Skeletal muscle cell (primary cell): ENCODE measurements at regions not wholly inside any gene's neighbourhood (a gene's known extent, or its start where the extent isn't known, plus 50 kb on each side); places are given as distances from the start of the nearest gene placed in this dataset.

Experiments used
- DNase-seq: peaks from one replicate; pipeline ENCODE4 v3.0.0-alpha.2; 2010; ENCODE audit warnings: low read depth
- H3K4me3 ChIP-seq: 2 replicates; pipeline ENCODE4 v1.5.1; 2011; ENCODE audit warnings: low read depth, mild to moderate bottlenecking, control low read depth, low read length, moderate library complexity

DNA sequence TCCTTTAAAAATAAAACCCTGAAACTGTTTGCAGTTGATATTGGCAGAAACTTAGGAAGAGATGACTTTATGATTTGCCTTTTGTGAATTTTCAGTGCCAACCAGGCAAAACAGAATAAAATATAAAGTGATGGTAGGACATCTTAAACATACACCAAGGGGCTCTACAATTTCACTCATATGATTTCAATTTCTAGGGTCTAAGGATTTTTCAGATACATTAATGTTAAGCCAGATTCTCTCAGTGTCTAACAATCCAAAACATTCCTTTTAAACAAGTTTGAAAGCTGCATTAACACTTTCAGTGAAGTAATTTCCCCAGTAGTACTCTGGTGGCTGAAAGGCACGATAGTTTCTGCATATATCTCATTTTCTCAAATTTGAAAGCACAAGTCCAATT, 1262.0 kb upstream of the ADGRL3 start:
- H3K4me3 ChIP-seq = no peak overlapping the region
- DNase-seq = no peak

DNA sequence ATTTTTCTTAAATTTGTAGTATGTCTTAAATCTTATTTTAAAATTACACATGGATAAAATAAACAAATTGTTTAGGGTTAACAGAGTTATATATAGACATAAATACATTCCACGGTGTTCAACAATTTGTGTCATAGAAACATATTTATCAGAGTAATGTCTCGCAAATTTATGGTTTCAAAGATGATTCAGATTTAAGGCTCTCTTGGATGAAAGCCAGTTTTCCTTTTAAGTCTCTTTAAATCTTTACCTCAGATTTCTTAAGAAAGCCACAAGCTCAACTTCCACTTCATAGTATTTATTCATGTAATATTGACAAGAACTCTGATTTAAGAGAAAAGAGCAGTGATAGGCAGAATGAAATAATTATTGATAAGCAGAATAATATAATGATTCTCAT, 1254.8 kb upstream of the ADGRL3 start:
- H3K4me3 ChIP-seq = no peak overlapping the region
- no peak for DNase-seq

DNA sequence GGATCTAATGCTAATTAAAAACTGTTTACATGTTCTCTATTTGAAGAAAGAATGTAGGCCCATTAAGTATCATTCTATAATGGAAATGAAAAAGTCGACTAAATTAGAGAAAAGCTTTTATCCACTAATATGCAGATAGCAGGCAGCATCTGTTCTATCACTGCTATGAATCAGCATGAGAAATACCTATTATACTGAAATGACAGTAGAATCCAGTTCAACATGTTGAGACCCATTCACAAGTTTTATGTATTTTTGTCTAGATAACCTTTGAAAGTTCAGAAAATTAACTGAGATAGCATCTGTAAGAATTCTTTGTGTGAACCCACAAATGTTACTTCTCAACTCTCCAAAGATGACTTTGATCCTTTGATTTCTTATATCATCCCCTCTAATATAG, 1254.4 kb upstream of the ADGRL3 start:
- no peak overlapping the region for H3K4me3 ChIP-seq
- no peak for DNase-seq

DNA sequence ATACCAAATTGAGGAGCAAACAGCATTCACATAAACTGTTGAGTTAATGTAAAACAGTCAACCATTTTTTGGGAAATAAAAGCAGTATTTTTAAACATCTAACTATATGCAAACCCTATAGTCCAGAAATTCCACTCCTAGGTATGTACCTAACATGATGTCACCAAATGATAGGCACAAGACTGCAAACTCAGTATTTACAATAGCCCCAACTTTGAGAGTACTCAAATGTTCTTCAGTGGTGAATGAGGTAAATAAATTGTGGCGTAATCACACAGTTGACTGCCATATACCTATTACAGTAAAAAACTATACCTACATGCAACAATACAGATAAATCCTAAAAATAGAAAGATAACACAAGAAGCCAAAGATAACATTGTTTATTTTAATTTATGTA, 1243.8 kb upstream of the ADGRL3 start:
- no peak overlapping the region for H3K4me3 ChIP-seq
- no peak for DNase-seq

DNA sequence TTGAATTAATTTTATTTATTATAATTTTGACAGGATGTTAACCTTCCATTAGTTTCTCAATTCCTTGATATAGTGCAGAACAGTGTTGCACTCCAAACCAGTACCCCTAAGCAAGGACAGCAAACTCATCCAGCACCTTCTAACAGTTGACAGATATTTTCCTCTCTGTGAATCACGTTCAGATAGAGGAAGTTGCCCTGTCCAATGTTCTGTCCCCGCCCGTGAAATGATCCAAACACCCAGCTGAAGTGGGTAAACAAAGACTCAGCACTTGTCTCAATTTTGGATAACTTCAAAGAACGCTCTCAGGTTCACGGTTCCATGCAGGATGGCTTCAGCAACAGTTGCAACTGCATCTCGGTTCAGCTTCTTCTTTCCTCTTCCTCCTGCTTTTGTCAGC, 1240.0 kb upstream of the ADGRL3 start:
- no peak for DNase-seq
- H3K4me3 ChIP-seq = no peak overlapping the region

DNA sequence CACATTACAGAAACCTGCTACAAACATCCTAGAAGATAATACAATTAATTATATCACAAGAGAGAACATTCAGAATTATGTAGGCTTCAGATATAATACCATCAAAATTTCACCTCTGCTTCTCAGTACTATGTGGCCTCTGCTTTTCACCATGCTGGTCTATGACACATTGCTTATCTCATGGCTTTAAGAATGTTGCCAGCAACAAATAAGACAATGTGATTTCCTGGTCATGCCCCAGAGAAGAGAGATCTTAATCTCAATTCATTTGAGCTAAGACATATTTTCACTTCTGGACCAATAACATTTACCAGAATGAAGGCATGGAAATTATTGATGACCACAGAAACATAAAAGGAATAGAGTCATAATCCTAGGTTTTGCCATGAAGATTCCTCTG, 1233.4 kb upstream of the ADGRL3 start:
- DNase-seq = no peak
- no peak overlapping the region for H3K4me3 ChIP-seq

DNA sequence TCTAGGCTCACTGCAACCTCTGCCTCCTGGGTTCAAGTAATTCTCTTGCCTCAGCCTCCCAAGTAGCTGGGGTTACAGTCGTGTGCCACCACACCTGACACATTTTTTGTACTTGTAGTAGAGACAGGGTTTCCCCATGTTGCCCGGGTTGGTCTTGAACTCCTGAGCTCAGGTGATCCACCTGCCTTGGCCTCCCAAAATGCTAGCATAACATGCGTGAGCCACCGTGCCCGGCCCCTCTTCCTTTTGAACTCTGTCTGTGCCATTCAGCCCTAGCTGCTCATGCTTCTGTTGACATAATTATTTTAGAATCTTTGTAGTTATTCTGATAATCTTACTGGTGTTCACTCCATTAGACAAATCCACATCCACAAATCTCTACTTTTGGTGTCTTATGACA, 1231.3 kb upstream of the ADGRL3 start:
- no peak for DNase-seq
- no peak overlapping the region for H3K4me3 ChIP-seq

DNA sequence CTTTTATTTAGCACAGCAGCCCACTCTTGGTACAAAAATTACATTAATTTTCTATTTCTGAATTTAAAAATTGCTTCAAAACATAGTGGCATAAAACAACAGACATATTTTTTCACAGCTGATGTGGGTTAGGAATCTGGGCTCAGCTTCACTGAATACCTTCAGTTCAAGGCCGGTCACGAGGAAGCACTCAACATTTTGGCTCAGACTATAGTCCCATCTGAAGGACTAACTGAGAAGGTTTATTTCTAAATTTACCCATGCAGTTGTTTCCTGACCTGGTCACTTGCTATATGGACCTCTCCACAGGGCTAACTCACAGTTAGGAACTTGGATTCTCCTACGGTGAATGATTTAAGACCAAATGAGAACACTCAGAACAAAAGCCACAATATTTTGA, 1230.2 kb upstream of the ADGRL3 start:
- no peak overlapping the region for H3K4me3 ChIP-seq
- no peak for DNase-seq

DNA sequence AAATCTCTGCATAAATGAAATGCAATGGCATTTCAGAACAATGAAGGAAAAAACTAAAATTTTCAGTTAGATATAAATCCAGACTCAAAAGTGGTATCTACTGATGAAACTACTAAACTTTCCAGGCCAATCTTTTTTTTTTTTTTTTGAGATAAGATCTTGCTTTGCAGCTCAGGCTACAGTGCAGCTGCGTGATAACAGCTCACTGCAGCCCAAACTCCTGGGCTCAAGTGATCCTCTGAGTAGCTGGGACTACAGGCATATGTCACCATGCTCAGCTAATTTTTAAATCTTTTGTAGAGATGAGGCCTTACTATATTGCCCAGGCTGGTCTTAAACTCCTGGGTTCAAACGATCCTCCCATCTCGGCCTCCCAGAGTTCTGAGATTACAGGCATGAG, 1228.2 kb upstream of the ADGRL3 start:
- no peak for DNase-seq
- H3K4me3 ChIP-seq = no peak overlapping the region

DNA sequence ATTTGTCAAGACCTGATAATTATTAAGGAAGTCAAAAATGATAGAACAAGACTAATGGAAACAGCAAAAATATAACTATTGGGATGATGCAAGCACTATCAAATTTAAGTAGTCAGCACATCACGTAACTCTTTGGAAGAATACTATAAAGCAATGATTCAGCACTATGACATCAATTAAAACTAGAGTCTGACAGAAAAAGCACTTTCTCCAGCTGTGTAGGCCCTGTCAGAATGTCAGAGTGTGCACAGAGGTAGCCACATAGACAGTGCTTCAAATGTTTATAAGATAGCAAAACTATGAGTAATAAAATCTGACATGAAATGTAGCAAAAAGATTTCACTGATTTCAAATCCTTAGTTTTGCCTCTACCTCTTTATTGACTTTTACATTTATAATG, 1226.6 kb upstream of the ADGRL3 start:
- DNase-seq = no peak
- no peak overlapping the region for H3K4me3 ChIP-seq

DNA sequence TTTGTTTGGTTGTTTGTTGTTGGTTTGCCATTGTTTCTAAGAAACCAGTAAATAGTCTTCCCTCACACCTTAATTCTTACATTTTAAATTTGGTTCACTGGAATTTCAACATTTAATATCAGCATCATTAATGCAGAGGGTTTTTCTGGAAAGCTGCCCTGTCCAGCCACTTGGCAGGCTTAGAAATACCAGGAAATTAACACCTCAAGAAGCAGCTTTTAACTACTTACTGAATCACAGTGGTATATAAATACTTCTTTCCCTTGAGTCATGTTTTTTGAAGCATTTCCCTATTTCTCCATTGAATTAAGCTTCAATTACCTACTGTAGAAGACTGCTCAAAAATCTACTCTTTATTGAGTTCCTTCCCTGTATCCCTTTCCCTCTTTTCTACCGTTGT, 1221.1 kb upstream of the ADGRL3 start:
- H3K4me3 ChIP-seq = no peak overlapping the region
- DNase-seq = no peak

DNA sequence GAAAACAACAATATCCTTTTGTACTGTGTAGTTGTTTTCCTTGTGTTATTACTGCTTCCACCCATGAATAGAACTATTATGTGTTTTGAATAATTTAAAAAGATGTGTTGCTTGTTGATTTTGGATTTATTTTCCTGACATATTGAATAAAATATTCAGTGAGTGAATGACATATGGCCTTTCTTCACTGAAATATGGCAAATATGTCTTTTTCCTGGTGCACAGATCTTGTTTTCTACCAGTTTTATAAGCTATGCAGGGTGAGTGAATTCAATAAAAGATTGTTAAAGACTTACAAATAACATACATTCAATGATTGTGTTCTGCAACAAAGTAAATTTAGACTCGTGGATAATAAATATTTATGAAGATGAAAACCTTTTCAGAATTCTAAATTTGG, 1216.3 kb upstream of the ADGRL3 start:
- no peak for DNase-seq
- H3K4me3 ChIP-seq = no peak overlapping the region

DNA sequence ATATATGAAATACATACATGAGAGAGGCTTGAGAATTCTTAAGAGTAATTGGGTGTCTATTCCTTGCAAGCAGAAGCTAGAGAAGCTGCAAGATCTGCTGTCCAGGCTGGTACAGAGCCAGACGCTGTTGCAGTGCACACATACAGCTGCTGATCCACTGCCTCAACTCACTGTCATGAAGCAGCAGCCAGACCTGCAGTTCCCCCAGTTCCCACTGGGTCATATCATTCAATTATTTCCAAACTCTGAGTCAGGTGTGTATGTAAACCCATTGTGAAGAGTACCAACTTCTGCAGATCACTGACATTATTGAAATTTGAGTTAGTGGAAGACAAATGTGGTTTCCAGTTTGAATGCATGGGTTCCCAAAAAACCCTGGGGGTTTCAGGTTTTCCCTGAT, 1212.8 kb upstream of the ADGRL3 start:
- DNase-seq = no peak
- H3K4me3 ChIP-seq = no peak overlapping the region

DNA sequence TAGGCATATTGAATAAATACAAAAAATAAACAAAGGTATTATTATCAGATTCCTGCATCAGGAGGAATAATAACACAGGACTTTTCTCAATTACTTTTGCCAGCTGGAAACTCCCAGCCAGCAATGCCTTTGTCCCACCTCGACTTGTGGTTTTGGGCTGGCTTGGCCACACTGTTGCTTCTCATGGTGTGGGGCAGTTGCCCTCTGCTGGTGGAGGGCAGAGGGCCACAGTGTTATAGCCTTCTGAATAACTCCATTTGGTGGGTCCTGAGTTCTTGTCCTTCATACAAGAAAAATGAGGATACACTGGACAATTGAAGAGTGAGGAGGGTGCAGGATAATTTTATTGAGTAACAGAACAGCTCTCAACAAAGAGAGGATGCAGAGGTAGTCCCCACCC, 1206.0 kb upstream of the ADGRL3 start:
- no peak for DNase-seq

DNA sequence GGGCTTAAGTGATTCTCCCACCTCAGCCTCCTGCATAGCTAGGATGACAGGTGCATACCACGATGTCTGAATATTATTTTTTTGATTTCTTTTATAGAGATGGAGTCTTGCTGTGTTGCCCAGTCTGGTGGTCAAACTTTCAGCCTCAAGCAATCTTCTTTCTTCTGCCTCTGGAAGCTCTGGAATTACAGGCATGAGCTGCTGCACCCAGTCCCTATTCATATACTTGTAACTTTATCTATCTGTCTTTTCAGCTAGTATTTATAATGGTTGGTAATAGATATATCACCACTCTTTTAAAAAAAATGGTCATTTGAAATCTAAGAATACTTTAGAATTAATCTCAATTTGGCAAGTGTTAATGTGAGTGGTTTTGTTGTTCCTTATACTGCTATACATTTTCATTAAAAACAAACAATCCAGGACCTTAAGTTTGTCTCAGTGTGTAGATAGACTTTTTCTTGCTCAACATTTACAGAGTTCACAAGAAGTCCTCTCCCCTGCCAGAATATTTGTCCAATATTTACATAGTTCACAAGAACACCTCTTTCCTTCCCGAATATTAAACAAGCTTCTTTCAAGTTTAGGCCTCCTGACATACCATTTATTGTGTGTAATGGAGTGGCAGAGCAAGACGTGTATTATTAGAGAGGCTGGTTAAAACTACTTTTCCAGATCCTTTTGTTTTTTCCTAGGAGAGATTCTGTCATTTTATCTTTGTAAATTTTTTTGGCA, 1197.4 kb upstream of the ADGRL3 start:
- no peak for DNase-seq

More for the DNA sequence above, 1206.0 kb upstream of the ADGRL3 start:
- H3K4me3 ChIP-seq = no peak overlapping the region

DNA sequence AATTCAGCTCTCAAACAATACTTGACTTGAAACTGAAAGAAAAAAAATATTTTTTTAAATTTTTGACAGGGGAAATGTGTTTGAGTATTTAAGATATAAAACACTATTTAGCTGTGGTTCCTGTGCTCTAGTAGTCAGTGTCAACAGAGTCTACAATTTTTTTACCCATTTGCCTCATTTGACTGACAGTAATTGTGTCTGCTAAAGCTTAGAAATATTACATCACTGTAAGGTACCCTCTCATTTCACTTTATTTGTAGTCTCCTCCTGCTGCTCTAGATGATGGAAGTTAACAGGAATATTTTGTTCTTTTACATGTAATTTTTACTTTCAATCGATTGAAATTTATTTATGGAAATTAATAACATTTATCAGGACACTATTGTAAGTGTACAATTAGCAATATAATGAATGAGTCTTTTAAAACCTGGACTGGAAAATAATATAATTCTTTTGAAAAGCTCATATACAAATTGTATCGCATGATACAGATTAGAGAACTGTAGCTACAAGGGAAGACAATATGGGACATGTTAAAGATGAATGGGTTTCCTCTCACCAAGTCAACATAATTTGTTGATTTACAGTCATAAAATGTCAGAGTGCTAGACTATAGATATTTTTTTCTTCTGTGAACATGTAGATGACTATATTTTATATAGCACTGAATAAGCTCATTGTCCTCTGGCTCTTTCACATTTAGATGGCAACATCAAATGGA, 1186.5 kb upstream of the ADGRL3 start:
- DNase-seq = no peak
- no peak overlapping the region for H3K4me3 ChIP-seq

More for the DNA sequence above, 1197.4 kb upstream of the ADGRL3 start:
- H3K4me3 ChIP-seq = no peak overlapping the region

DNA sequence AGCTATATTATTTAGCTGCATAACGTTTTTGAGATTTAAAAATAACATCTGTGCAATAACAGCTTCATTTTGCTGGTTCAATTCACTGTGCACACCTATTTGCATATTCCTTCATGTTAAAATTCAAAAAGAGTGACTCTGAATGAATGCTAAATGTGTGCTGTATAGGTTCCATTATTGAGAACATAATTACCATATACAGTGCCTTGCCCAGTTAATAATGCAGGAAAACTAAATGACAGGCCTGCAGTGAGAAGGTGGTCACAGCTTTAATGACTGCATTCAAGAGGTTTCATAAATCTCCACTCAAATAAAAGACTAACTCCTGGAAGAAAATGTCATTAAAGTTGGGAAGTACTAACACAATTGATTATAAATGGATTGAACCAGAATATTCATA, 1183.2 kb upstream of the ADGRL3 start:
- H3K4me3 ChIP-seq = no peak overlapping the region
- no peak for DNase-seq

DNA sequence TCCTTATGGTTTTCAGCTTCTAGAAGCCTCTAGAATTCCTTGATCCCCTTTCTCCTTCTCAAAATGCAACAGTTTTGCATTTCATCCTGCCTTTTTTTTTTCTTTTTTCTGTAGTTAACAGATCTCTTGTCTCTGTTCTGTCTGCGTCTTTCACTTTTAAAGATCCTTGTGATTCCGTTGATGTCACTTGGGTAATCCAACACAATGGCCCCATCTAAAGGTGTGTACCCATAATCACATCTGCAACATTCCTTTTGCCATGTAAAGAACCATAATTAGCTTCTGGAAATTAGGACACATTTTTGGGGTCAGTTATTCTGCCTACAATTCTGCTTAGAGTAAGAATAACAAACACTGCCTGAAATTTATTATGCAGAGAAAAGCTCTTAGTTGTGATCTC, 1180.9 kb upstream of the ADGRL3 start:
- DNase-seq = no peak
- no peak overlapping the region for H3K4me3 ChIP-seq

DNA sequence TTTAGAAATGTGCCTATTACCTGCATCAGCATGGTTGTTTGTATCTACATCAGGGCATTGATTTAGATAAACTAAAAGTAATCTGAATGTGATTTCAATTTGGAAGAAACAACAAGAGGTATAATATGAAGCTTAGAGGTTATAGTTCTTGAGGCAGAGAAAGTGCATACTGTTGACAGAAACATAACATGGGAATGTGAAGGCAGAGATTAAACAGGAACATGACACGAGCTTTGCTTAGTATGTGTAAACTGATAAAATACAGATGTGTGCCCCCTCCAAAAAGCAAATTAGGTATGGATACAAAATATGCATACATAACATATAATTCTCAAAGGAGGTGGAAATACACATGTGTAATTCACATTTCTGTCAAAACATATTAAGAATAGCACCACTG, 1180.2 kb upstream of the ADGRL3 start:
- H3K4me3 ChIP-seq = no peak overlapping the region
- DNase-seq = no peak

DNA sequence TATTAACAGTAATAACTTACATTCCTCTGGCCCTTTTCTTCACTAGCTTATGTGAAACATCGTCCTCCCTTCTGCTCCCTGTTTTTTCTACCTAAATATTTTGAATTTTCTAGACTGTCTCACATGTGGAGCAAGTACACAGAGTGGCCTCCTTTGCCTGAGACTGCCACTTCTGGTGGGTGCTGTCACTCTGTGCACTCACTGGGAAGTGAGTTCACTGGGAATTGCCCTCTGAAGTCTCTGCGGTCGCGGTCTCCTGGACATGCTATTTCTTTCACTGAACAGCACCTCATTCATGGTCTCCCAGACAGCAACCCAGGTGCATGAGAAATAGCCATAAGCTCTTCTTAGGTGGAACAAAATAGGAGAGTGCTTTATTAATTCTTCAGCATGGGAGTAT, 1179.7 kb upstream of the ADGRL3 start:
- DNase-seq = no peak
- no peak overlapping the region for H3K4me3 ChIP-seq

DNA sequence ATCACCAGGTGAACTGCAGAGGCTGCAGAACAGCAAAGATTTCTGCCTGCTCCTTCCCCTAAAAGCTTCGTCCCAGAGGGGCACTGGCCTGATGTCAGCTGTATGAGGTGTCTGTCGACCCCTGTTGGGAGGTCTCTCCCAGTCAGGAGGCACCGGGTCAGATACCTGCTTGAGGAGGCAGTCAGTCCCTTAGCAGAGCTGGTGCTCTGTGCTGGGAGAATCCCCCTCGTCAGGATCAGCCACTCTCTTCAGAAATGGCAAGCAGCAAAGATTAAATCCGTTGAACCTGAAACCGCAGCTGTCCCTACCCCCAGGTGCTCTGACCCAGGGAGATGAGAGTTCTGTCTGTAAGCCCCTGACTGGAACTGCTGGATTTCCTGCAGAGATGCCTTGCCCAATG, 1166.3 kb upstream of the ADGRL3 start:
- DNase-seq = no peak
- no peak overlapping the region for H3K4me3 ChIP-seq
